ENCODE measurements at regions not wholly inside any gene's neighbourhood (a gene's known extent, or its start where the extent isn't known, plus 50 kb on each side); places are given as distances from the start of the nearest gene placed in this dataset.

GRCh38 chr5:74363603-74364205, 276.8 kb downstream of the ENC1 start:
- TF ChIP-seq TAF1 (IDR thresholded peaks at IDR 0.05; ENCODE audit: borderline replicate concordance, low read depth, low read length) (no peak), POLR2A (IDR thresholded peaks at IDR 0.05; ENCODE audit: low read depth, low read length) (no peak)
